Activated T-cell treated with anti-CD3 and anti-CD28 coated beads for 1 hour (primary cell): ENCODE measurements at regions not wholly inside any gene's neighbourhood (a gene's known extent, or its start where the extent isn't known, plus 50 kb on each side); places are given as distances from the start of the nearest gene placed in this dataset.

ENCODE experiments used
- DNase-seq: peaks from one replicate; pipeline ENCODE4 v3.0.0-alpha.2; 2020; ENCODE audit warnings: low read depth

DNA sequence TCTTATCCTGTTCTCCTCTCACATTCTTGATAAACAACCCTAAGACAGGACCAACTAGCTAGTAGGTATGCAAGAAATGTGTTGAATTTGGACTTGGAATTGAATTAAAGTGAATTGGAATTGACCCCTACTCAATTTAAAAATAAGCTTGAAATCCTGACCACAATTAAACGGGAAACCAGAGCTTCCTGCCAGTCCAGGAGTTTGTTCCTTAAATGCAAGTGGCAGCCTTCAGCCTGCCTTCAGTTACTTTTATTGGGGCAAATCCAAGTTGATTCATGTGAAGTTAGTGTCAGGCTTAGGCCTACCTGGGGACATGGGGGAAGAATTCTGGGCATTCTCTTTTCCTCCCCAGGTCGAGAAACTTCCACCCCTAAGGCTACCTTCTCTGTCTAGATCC lies 457.6 kb downstream of the BCL11A start:
- no peak for DNase-seq

GRCh38 chr2:60095202-60095815 lies 458.1 kb downstream of the BCL11A start:
- no peak for DNase-seq

- no peak for DNase-seq
Observed at GRCh38 chr2:60094450-60094929, 459.0 kb downstream of the BCL11A start.

DNA sequence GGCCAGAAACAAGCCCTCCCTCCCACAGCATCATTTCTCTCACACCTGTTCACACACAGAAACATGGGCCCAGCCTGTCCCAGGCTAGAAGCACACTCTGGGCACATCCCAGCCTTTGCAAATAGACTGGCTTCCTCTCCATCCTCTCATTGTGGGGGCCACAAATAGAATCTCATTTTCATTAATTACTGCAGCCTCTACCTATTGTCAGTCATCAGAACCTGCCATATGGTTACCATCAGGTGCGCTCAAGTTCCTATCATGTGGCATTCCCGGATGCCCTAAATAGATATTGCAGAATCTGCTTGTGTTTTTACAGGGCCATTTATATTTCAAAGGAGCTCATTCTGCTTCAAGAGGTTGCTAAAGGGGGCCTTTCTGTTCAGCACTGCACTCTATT lies 460.7 kb downstream of the BCL11A start:
- no peak for DNase-seq

DNA sequence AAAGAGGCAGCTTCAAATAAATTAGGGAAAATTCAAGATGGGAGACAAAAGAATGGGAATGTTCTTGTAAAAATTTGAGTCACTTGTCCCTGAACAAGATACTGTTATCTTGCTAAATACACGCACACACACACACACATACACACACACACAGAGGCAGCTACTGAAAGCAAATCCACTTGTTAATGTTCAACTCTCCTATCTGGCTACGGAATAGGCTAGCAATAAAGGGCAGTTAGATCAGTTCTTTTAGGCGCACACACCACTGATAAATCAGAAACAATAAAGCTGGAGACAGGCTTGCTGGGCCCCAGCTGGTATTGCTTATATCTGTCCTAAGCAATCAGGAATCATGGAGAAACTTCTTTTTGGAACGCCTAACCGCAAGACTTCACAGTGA lies 461.6 kb downstream of the BCL11A start:
- no peak for DNase-seq

GRCh38 chr2:60091266-60091665 lies 462.2 kb downstream of the BCL11A start:
- DNase-seq = no peak

DNA sequence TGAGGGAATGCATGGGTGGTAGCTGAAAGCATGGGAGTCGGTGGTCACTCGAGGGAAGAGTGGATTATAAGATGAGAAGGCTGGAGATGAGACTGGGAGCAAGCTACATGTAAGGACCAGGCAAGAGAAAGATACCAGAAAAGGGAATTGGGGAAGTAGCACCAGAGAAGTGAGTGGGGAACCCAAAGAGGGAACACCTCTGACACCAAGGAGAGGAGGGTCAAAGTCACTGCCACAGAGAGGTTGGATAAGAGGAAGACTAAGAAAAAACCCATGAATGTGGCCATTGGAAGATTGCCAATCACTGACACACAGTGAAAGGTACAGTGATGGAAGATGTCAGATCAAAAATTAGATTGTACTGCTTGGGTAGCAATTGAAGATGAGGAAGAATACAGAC lies 473.9 kb downstream of the BCL11A start:
- no peak for DNase-seq

DNA sequence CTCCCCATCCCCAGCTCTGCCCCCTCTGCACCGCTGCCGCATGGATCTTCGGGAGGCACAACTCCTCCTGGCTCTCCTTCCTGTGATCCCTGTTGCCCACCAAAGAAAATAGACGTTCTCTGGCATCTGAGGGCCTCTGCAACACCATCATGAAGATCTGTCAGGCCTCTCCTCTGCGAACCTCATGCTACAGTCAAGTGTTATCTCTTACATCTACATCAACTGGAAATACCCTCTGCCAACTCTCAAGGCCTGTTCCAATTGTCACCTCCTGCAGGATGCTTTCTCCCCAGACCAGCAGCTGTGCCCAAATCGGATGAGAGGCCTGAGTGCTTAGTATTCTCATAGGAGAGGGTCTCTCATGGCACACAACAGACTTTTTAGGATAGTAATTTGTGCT lies 478.4 kb downstream of the BCL11A start:
- no peak for DNase-seq

- DNase-seq = no peak
Observed at GRCh38 chr2:60073201-60073600, 480.3 kb downstream of the BCL11A start.

DNA sequence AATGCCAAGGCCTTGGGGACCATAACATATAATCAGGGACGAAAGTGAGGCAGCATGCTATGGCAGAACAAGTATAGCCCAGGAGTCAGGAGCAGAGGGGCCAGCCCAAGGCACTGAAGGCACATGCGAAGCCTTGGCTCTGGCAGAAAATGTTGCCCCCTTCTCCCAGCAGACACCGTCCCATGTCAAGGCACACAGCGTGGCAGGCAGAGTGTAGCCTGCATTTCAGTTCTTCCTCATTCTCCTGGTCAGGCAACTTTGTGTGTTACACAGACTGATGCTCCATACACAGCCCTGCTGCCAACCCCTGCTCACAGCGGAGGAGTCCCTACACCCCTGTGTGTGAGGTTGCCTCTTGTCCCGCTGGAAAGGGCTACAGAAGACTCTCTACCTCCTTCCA lies 480.8 kb downstream of the BCL11A start:
- no peak for DNase-seq

- no peak for DNase-seq
Observed at GRCh38 chr2:60071490-60071831, 482.0 kb downstream of the BCL11A start.

GRCh38 chr2:60070736-60071489 lies 482.5 kb downstream of the BCL11A start:
- DNase-seq = no peak

- DNase-seq = no peak
Observed at GRCh38 chr2:60070196-60070595, 483.3 kb downstream of the BCL11A start.

- DNase-seq = no peak
Observed at GRCh38 chr2:60068755-60069154, 484.7 kb downstream of the BCL11A start.

- no peak for DNase-seq
Observed at GRCh38 chr2:60067006-60067405, 486.4 kb downstream of the BCL11A start.

GRCh38 chr2:60066096-60066839 lies 487.2 kb downstream of the BCL11A start:
- no peak for DNase-seq

- no peak for DNase-seq
Observed at GRCh38 chr2:60064687-60065389, 488.6 kb downstream of the BCL11A start.

- DNase-seq = no peak
Observed at GRCh38 chr2:60058781-60059180, 494.7 kb downstream of the BCL11A start.

GRCh38 chr2:60054571-60055340 lies 498.7 kb downstream of the BCL11A start:
- no peak for DNase-seq

GRCh38 chr2:60053791-60054190 lies 499.7 kb downstream of the BCL11A start:
- DNase-seq = no peak

GRCh38 chr2:60052601-60053000 lies 500.9 kb downstream of the BCL11A start:
- DNase-seq = no peak

- DNase-seq = no peak
Observed at GRCh38 chr2:60051991-60052390, 501.5 kb downstream of the BCL11A start.
